OCI-LY1 (cell line): ENCODE measurements at regions not wholly inside any gene's neighbourhood (a gene's known extent, or its start where the extent isn't known, plus 50 kb on each side); places are given as distances from the start of the nearest gene placed in this dataset.
"Not testable (repeated sequence)": the region's sequence is repeated elsewhere in the genome, so short reads cannot be mapped to it uniquely, and the experiment has no call there.

Experiments
- H2AFZ ChIP-seq: fragments of 200-600 bp; sonication (generic), shearing (Covaris generic); 2 replicates; pipeline ENCODE4 v1.6.0; 2014; ENCODE audit warnings: antibody characterized with exemption, mild to moderate bottlenecking, low read length
- H3F3A ChIP-seq: fragments of 200-600 bp; sonication (generic), shearing (Covaris generic); 2 replicates; pipeline ENCODE4 v1.6.0; 2014; ENCODE audit warnings: mild to moderate bottlenecking, antibody characterized with exemption, low read length, moderate library complexity; ENCODE audit not compliant: insufficient read depth
- H3K27ac ChIP-seq: fragments of 200-600 bp; sonication (generic); 2 replicates; pipeline ENCODE4 v1.5.1; 2014; ENCODE audit warnings: low read length, mixed run types, mild to moderate bottlenecking, low read depth; ENCODE audit not compliant: poor library complexity, severe bottlenecking
- H3K27me3 ChIP-seq: fragments of 200-600 bp; sonication (generic); 2 replicates; pipeline ENCODE4 v1.6.0; 2014; ENCODE audit warnings: antibody characterized with exemption, mild to moderate bottlenecking, low read length, moderate library complexity; ENCODE audit not compliant: insufficient read depth
- H3K36me3 ChIP-seq: fragments of 200-600 bp; sonication (generic); 2 replicates; pipeline ENCODE4 v1.6.1; 2014; ENCODE audit warnings: mild to moderate bottlenecking, antibody characterized with exemption, low read length, moderate library complexity, mixed read lengths; ENCODE audit not compliant: insufficient read depth
- H3K4me1 ChIP-seq: fragments of 200-600 bp; sonication (generic); 2 replicates; pipeline ENCODE4 v1.5.1; 2014; ENCODE audit warnings: mild to moderate bottlenecking, low read length, moderate library complexity; ENCODE audit not compliant: insufficient read depth, severe bottlenecking
- H3K4me2 ChIP-seq: fragments of 200-600 bp; sonication (generic), shearing (Covaris generic); 2 replicates; pipeline ENCODE4 v1.6.1; 2014; ENCODE audit warnings: low read length
- H3K4me3 ChIP-seq: fragments of 200-600 bp; sonication (generic); 2 replicates; pipeline ENCODE4 v1.5.1; 2014; ENCODE audit warnings: low read length, low read depth, mild to moderate bottlenecking, mixed read lengths; ENCODE audit not compliant: poor library complexity, severe bottlenecking
- H3K79me2 ChIP-seq: fragments of 200-600 bp; shearing (Covaris generic); 2 replicates; pipeline ENCODE4 v1.6.1; 2016; ENCODE audit warnings: mixed run types, low read length, mixed read lengths; ENCODE audit not compliant: insufficient read depth
- H3K9ac ChIP-seq: fragments of 200-600 bp; sonication (generic), shearing (Covaris generic); 2 replicates; pipeline ENCODE4 v1.6.1; 2014; ENCODE audit warnings: mild to moderate bottlenecking, low read length, mixed read lengths
- H3K9me2 ChIP-seq: fragments of 200-600 bp; sonication (generic), shearing (Covaris generic); 2 replicates; pipeline ENCODE4 v1.6.1; 2014; ENCODE audit warnings: low read depth, mild to moderate bottlenecking, low read length, mixed read lengths
- H3K9me3 ChIP-seq: fragments of 200-600 bp; shearing (Covaris generic); 2 replicates; pipeline ENCODE4 v1.6.1; 2014; ENCODE audit warnings: low read length, mixed read lengths
- H4K20me1 ChIP-seq: fragments of 200-600 bp; sonication (generic), shearing (Covaris generic); 2 replicates; pipeline ENCODE4 v1.6.0; 2016; ENCODE audit warnings: mild to moderate bottlenecking, low read length; ENCODE audit not compliant: insufficient read depth
- EZH2 ChIP-seq: fragments of 200-600 bp; sonication (generic), shearing (Covaris generic); IDR thresholded peaks from 2 replicates; pipeline ENCODE4 v1.8.0; 2017; ENCODE audit warnings: borderline replicate concordance, mixed run types, mild to moderate bottlenecking, antibody characterized with exemption, low read length, moderate library complexity, mixed read lengths
- TF ChIP-seq, protein P1 (sequence below): fragments of 200-600 bp; sonication (generic), shearing (Covaris generic); IDR thresholded peaks from 2 replicates; pipeline ENCODE4 v1.5.1; 2017; ENCODE audit warnings: mild to moderate bottlenecking, antibody characterized with exemption, low read length, moderate library complexity, mixed read lengths

- no peak overlapping the region for H3K4me2 ChIP-seq
- H3K36me3 ChIP-seq, result no peaks in the 10 kb centered on the region
- no peaks in the 10 kb centered on the region for H3K9me3 ChIP-seq
- no peaks in the 10 kb centered on the region for H3K9me2 ChIP-seq
- no peaks in the 10 kb centered on the region for H3K79me2 ChIP-seq
- H3F3A ChIP-seq, result no peaks in the 10 kb centered on the region
- H3K4me1 ChIP-seq, result no peaks in the 10 kb centered on the region
- no peak overlapping the region for H3K4me3 ChIP-seq
- TF ChIP-seq, protein P1, sequence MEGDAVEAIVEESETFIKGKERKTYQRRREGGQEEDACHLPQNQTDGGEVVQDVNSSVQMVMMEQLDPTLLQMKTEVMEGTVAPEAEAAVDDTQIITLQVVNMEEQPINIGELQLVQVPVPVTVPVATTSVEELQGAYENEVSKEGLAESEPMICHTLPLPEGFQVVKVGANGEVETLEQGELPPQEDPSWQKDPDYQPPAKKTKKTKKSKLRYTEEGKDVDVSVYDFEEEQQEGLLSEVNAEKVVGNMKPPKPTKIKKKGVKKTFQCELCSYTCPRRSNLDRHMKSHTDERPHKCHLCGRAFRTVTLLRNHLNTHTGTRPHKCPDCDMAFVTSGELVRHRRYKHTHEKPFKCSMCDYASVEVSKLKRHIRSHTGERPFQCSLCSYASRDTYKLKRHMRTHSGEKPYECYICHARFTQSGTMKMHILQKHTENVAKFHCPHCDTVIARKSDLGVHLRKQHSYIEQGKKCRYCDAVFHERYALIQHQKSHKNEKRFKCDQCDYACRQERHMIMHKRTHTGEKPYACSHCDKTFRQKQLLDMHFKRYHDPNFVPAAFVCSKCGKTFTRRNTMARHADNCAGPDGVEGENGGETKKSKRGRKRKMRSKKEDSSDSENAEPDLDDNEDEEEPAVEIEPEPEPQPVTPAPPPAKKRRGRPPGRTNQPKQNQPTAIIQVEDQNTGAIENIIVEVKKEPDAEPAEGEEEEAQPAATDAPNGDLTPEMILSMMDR, result no peak
- no peak for TF ChIP-seq EZH2
- H3K27me3 ChIP-seq, result no peaks in the 10 kb centered on the region
- H3K9ac ChIP-seq, result no peak overlapping the region
- H2AFZ ChIP-seq, result no peak overlapping the region
- H3K27ac ChIP-seq, result no peak overlapping the region
- no peaks in the 10 kb centered on the region for H4K20me1 ChIP-seq
These were observed 395.6 kb upstream of the PBX1 start for GRCh38 chr1:164163289-164163849.

GRCh38 chr1:164165466-164165865 lies 393.5 kb upstream of the PBX1 start:
- no peaks in the 10 kb centered on the region for H3K79me2 ChIP-seq
- H4K20me1 ChIP-seq, result no peaks in the 10 kb centered on the region
- no peaks in the 10 kb centered on the region for H3K9me2 ChIP-seq
- no peak overlapping the region for H3K4me3 ChIP-seq
- no peaks in the 10 kb centered on the region for H3K9me3 ChIP-seq
- H3K27me3 ChIP-seq, result no peaks in the 10 kb centered on the region
- TF ChIP-seq, protein P1, result no peak
- TF ChIP-seq EZH2, result no peak
- H3K9ac ChIP-seq, result no peak overlapping the region
- no peak overlapping the region for H3K4me2 ChIP-seq
- no peak overlapping the region for H2AFZ ChIP-seq
- no peak overlapping the region for H3K27ac ChIP-seq
- no peaks in the 10 kb centered on the region for H3K36me3 ChIP-seq
- H3F3A ChIP-seq, result no peaks in the 10 kb centered on the region
- H3K4me1 ChIP-seq, result no peaks in the 10 kb centered on the region

DNA sequence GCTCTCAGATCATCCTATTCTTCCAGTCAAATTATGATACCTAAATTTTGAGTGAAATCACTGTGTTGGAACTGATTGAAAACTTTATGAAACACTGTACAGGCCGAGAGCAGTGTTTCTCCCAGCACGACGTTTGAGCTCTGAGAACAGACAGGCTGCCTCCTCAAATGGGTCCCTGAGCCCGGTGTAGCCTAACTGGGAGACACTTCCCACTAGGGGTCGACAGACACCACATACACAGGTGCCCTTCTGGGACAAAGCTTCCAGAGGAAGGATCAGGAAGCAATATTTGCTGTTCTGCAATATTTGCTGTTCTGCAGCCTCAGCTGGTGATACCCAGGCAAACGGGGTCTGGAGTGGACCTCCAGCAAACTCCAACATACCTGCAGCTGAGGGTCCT lies 392.5 kb upstream of the PBX1 start:
- not testable (repeated sequence) for H3K27me3 ChIP-seq, H2AFZ ChIP-seq, H4K20me1 ChIP-seq, H3K27ac ChIP-seq, H3K4me3 ChIP-seq, H3K4me1 ChIP-seq, H3K9me2 ChIP-seq, H3K4me2 ChIP-seq, H3K79me2 ChIP-seq, H3K9ac ChIP-seq, H3K9me3 ChIP-seq, H3K36me3 ChIP-seq, H3F3A ChIP-seq
- TF ChIP-seq, protein P1, result peak; percentile 11; the same call in 1 of the 2 replicates
